HT1080 (cell line): ENCODE measurements at regions not wholly inside any gene's neighbourhood (a gene's known extent, or its start where the extent isn't known, plus 50 kb on each side); places are given as distances from the start of the nearest gene placed in this dataset.
"Not testable (repeated sequence)": the region's sequence is repeated elsewhere in the genome, so short reads cannot be mapped to it uniquely, and the experiment has no call there.

Source experiments
- DNase-seq: peaks from one replicate; pipeline ENCODE4 v3.0.0-alpha.2; 2015; ENCODE audit warnings: low read depth

- DNase-seq, result no peak
These were observed 89.1 kb upstream of the IVNS1ABP start for GRCh38 chr1:185406006-185406690.

GRCh38 chr1:185404907-185405568 lies 88.0 kb upstream of the IVNS1ABP start:
- no peak for DNase-seq

- no peak for DNase-seq
These were observed 87.2 kb upstream of the IVNS1ABP start for GRCh38 chr1:185404291-185404690.

GRCh38 chr1:185402930-185403329 lies 85.9 kb upstream of the IVNS1ABP start:
- DNase-seq, result no peak

GRCh38 chr1:185401019-185401418 lies 84.0 kb upstream of the IVNS1ABP start:
- peak; percentile 36 for DNase-seq

- peak; percentile 75 for DNase-seq
These were observed 83.0 kb upstream of the IVNS1ABP start for GRCh38 chr1:185400052-185400451.

- DNase-seq, result no peak
These were observed 81.6 kb upstream of the IVNS1ABP start for GRCh38 chr1:185398599-185398998.

- no peak for DNase-seq
These were observed 81.0 kb upstream of the IVNS1ABP start for GRCh38 chr1:185398022-185398421.

GRCh38 chr1:185397183-185397582 lies 80.1 kb upstream of the IVNS1ABP start:
- DNase-seq, result no peak

GRCh38 chr1:185396126-185396525 lies 79.1 kb upstream of the IVNS1ABP start:
- no peak for DNase-seq

- DNase-seq, result no peak
These were observed 76.8 kb upstream of the IVNS1ABP start for GRCh38 chr1:185393815-185394214.

- no peak for DNase-seq
These were observed 76.2 kb upstream of the IVNS1ABP start for GRCh38 chr1:185393205-185393604.

GRCh38 chr1:185388815-185389214 lies 71.8 kb upstream of the IVNS1ABP start:
- no peak for DNase-seq

GRCh38 chr1:185388346-185388745 lies 71.3 kb upstream of the IVNS1ABP start:
- no peak for DNase-seq

- DNase-seq, result no peak
These were observed 68.9 kb upstream of the IVNS1ABP start for GRCh38 chr1:185385991-185386390.

GRCh38 chr1:185383805-185384204 lies 66.8 kb upstream of the IVNS1ABP start:
- DNase-seq, result not testable (repeated sequence)

- no peak for DNase-seq
These were observed 60.8 kb upstream of the IVNS1ABP start for GRCh38 chr1:185377831-185378230.

- peak; percentile 37 for DNase-seq
These were observed 60.0 kb upstream of the IVNS1ABP start for GRCh38 chr1:185376840-185377635.

- DNase-seq, result no peak
These were observed 59.2 kb upstream of the IVNS1ABP start for GRCh38 chr1:185376288-185376687.

- DNase-seq, result peak; percentile 85
These were observed 58.5 kb upstream of the IVNS1ABP start for GRCh38 chr1:185375583-185375982.

GRCh38 chr1:185373813-185374529 lies 56.9 kb upstream of the IVNS1ABP start:
- DNase-seq, result peak; percentile 95

GRCh38 chr1:185369786-185370185 lies 52.7 kb upstream of the IVNS1ABP start:
- DNase-seq, result no peak
